GM18868 (cell line): ENCODE measurements at regions not wholly inside any gene's neighbourhood (a gene's known extent, or its start where the extent isn't known, plus 50 kb on each side); places are given as distances from the start of the nearest gene placed in this dataset.

Experiments
- ATAC-seq: cut with Tn5 transposase; IDR thresholded peaks from one replicate; pipeline ENCODE4 v1.9.1; 2021; ENCODE audit warnings: mild to moderate bottlenecking, moderate library complexity; ENCODE audit not compliant: unreplicated experiment

- no peak for ATAC-seq
Observed at GRCh38 chr2:145049475-145049874, 529.6 kb upstream of the ZEB2 start.

DNA sequence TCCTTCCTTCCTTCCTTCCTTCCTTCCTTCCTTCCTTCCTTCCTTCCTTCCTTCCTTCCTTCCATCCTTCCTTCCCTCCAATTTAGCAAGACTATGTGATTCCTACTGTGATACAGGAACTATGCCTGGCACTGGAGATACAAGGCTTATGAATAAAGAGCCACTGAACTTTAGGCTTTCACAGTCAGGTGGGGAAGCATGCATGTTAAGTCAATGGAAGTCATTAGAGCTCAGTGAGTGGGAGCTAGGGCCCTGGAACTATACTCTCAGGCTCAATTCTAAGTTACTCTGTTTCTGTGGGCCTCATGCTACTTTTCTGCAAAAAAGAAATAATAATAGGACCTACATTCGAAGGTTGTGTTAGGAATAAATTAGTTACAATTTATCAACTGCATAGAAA lies 527.6 kb upstream of the ZEB2 start:
- no peak for ATAC-seq

- no peak for ATAC-seq
Observed at GRCh38 chr2:145044491-145044890, 524.6 kb upstream of the ZEB2 start.

- no peak for ATAC-seq
Observed at GRCh38 chr2:145043399-145043834, 523.5 kb upstream of the ZEB2 start.

DNA sequence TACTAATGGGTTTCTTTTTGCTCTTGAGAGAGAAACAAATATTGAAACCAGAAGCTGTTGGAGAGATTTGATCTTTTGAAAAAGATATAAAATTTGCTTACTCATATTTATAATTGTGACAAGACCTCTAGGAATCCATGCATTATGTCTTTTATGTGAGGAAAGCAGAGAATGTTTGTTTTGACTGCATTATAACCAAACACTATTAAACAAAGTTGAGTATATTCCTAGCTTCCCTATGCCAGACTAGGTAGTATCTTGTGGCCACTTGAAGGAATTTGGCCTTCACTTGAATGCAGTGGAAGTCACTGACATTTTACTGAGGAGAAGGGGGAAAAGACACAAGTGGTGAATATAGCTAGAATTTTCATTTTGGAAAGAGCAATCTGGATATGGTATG lies 521.8 kb upstream of the ZEB2 start:
- no peak for ATAC-seq

- ATAC-seq = no peak
Observed at GRCh38 chr2:145040433-145040832, 520.5 kb upstream of the ZEB2 start.

GRCh38 chr2:145038041-145038525 lies 518.2 kb upstream of the ZEB2 start:
- ATAC-seq = no peak

GRCh38 chr2:145036421-145037011 lies 516.6 kb upstream of the ZEB2 start:
- ATAC-seq = no peak

- no peak for ATAC-seq
Observed at GRCh38 chr2:145034511-145034910, 514.6 kb upstream of the ZEB2 start.

GRCh38 chr2:145033438-145033837 lies 513.5 kb upstream of the ZEB2 start:
- ATAC-seq = no peak

DNA sequence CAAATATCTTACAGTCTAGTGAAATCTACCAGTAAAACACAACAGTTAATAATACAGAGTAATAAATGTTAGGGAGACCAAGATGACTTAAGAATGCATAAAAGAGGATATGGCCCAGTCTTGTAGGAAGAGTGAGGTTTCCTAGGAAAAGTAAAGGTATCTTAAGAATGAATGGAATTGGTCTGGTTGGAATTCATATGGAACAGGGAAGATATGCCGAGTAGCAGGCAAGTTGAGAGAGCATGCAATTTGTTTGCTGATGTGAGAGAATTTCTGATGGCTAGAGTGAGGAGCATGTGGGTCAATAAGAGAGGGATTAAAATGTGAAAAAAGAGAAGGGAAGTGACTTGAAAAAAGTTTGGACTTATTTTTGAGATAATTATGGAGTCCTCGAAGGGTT lies 512.9 kb upstream of the ZEB2 start:
- no peak for ATAC-seq

GRCh38 chr2:145029873-145030272 lies 510.0 kb upstream of the ZEB2 start:
- no peak for ATAC-seq

GRCh38 chr2:145029081-145029480 lies 509.2 kb upstream of the ZEB2 start:
- no peak for ATAC-seq

- ATAC-seq = no peak
Observed at GRCh38 chr2:145028101-145028920, 508.4 kb upstream of the ZEB2 start.

DNA sequence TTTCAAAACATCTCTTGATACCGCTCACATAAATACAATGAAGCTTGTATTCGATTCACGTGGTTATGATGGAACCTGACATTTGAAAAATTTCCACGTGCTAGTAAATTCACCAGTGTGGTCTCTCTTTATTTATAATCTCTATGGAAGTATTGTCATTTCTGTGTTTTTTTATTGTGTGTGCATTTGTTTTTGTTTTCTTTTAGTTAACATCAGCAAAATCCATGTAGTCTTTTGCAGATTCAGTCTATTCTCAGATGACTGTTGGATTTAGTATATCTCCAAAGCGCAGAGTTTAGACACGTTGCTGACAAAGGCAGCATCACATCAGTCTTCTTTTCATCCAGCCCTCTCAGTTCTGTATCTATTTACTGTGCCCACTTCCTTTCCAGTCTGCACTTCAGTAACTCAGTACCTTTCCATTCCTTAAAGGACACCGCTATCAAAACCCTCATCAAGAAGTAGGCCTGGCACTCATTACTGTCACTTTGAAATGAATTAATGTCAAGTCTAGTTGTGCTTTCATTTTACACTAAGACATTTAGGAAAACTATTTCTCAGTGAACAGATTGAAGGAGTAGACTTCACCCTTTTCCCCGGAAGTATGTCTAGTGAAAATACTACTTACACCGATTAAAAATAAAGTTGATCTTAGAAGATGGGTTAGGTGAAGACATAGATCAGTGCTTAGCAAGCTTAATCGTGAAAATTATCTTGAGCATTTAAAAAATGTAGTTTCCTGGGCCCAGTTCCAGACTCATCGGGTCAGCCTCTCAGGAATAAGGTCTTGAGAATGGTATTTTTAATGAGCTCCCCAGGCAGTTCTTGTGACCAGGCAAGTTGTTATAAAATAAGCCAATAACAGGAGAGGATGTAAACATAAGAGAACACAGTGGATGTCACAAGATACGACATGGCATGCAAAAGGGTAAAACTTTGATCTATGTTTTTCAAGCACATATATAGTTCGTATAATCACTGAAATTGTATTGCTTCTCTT lies 506.8 kb upstream of the ZEB2 start:
- ATAC-seq = no peak

DNA sequence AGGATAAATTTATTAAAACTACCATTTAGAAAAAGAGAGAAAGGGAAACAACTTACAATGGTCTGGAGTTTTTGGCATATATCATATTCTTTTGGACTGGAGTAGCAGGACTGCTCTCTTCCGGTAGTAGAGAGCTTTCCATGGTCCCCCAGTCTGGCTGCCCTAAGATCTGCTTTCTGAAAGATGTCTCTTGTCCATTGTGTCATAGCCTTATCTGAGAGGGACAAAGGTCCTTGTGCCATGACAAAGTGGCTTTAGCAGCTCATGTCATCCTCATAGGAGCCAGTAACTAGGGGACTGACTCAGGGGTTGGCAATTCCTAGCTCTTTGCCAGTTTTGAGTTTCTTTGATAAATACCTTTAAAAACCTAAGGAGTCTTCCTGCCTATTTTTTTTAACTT lies 505.5 kb upstream of the ZEB2 start:
- no peak for ATAC-seq

- ATAC-seq = no peak
Observed at GRCh38 chr2:145023334-145023934, 503.5 kb upstream of the ZEB2 start.

GRCh38 chr2:145022666-145023333 lies 502.9 kb upstream of the ZEB2 start:
- no peak for ATAC-seq

DNA sequence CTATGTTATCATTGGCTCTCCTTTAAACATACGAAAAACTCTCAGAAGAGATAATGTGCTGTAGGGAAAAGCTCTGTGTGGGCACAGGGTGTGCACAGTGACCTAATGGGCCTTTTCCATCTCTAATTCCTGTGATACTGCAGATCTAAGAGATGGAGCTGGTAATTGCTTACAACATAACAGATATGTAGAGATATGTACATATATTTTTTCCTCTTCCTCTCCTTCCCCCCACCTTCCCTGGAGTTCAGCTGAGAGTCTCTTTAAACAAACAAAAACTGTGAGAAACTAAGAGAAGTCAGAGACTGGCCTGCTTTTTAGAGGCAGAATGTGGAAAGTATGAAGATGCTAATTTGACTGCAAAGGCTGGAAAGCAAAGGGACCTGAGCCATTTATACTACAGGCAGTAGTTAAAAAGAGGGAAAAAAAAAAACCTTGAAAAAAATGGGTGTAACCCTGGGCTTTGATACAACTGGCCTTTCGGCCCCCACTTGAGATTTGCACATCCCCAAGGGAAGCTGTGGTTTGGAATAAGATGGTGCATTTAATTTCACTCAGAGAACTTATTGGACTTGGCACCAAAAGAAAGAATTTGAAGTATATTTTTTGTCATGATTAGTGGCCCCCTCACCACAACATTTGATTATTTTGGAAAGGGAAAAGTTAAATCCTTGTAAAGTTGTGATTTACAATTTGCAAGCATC lies 502.2 kb upstream of the ZEB2 start:
- no peak for ATAC-seq

GRCh38 chr2:145020694-145021093 lies 500.8 kb upstream of the ZEB2 start:
- ATAC-seq = no peak
